Lower lobe of right lung (tissue), 2 donors: ENCODE measurements at regions not wholly inside any gene's neighbourhood (a gene's known extent, or its start where the extent isn't known, plus 50 kb on each side); places are given as distances from the start of the nearest gene placed in this dataset.

Source experiments
- ATAC-seq, 2 donors: fragments of 200-7000 bp; cut with Tn5 transposase; one replicate each; pipeline ENCODE4 v1.9.1; 2020 to 2022; ENCODE audit warnings: mild to moderate bottlenecking in 2 of 2, moderate library complexity in 2 of 2
- DNase-seq: peaks from one replicate; pipeline ENCODE4 v3.0.0-alpha.2; 2020
- H3K27ac ChIP-seq: fragments of 200-600 bp; one replicate; pipeline ENCODE4 v1.8.0; 2022
- H3K27me3 ChIP-seq: fragments of 200-600 bp; one replicate; pipeline ENCODE4 v1.8.0; 2022; ENCODE audit warnings: low read depth
- H3K36me3 ChIP-seq: fragments of 200-600 bp; one replicate; pipeline ENCODE4 v1.8.0; 2022; ENCODE audit warnings: mild to moderate bottlenecking
- H3K4me1 ChIP-seq: fragments of 200-600 bp; one replicate; pipeline ENCODE4 v1.8.0; 2022
- H3K4me3 ChIP-seq: fragments of 200-600 bp; one replicate; pipeline ENCODE4 v1.8.0; 2022; ENCODE audit warnings: mild to moderate bottlenecking
- H3K9me3 ChIP-seq: fragments of 200-600 bp; one replicate; pipeline ENCODE4 v1.8.0; 2022
- CTCF ChIP-seq: fragments of 200-600 bp; IDR thresholded peaks from one replicate; pipeline ENCODE4 v1.8.0; 2022; ENCODE audit warnings: antibody characterized with exemption, mild to moderate bottlenecking
- intact Hi-C: fragments of 100-400 bp; cut with DNase I; formaldehyde crosslinking; loops from one replicate; pipeline ENCODE4 v1.11.0; 2022
- donor health status: DM: no; HTN: yes; CAD: no; lungs with severe emphysema.

- Histone ChIP-seq H3K27me3 (no peaks in the 10 kb centered on the region), H3K4me1 (no peaks in the 10 kb centered on the region), H3K27ac (no peak overlapping the region), H3K36me3 (no peaks in the 10 kb centered on the region), H3K4me3 (no peak overlapping the region), H3K9me3 (no peaks in the 10 kb centered on the region)
- TF ChIP-seq CTCF: no peak
- DNase-seq (no peak), ATAC-seq (no peak)
- intact Hi-C loops: no loop called here
These were observed 57.5 kb upstream of the USPL1 start for GRCh38 chr13:30560212-30560611.

DNA sequence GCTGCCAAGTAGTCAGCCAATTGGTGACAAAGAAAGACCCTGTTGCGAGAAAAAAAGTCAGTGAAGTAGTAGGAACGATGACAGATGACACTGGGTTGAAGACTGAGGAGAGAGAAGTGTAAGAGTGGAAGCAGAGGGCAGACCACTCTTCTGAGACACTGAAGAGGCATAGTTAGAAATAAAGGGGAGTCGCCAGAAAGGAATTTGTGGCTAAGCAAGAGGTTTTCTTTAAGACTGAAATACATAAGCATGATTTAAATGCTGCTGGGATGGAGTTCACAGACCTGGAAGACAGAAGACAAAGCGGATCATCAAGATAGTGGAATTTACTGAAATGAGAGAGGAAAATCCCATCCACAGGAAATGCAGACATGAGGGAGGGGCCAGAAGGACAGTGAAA lies 56.2 kb upstream of the USPL1 start:
- no peak for TF ChIP-seq CTCF
- Histone ChIP-seq H3K27me3 (no peaks in the 10 kb centered on the region), H3K9me3 (no peaks in the 10 kb centered on the region), H3K36me3 (no peaks in the 10 kb centered on the region), H3K27ac (no peak overlapping the region), H3K4me3 (no peak overlapping the region), H3K4me1 (no peaks in the 10 kb centered on the region)
- intact Hi-C loops: no loop called here
- ATAC-seq (no peak), DNase-seq (no peak)

DNA sequence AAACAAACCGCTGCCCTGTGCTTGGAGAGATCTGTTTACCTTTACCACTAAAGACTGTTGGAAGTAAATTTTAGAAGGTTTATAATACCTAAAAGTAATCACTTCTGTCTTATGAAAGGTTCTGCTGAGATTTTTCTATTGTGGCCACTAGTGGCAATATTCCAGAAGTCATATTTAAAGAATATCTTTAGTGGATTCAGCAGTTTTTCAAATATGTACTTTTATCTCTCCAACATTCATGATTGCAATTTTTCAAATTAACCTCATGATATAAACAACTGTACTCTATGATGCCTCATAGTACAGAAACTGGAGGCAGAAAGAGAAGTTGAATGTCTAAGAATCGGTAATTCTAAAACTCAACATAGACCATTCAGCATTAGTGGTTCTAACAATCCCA lies 53.2 kb upstream of the USPL1 start:
- no peaks in the 10 kb centered on the region for H3K4me1 ChIP-seq
- no peak overlapping the region for H3K4me3 ChIP-seq
- intact Hi-C loops: no loop called here
- no peak for TF ChIP-seq CTCF
- H3K9me3 ChIP-seq: no peaks in the 10 kb centered on the region
- no peaks in the 10 kb centered on the region for H3K27me3 ChIP-seq
- H3K27ac ChIP-seq: no peak overlapping the region
- DNase-seq (no peak), ATAC-seq (no peak)
- no peaks in the 10 kb centered on the region for H3K36me3 ChIP-seq

GRCh38 chr13:30565658-30566057 lies 52.1 kb upstream of the USPL1 start:
- ATAC-seq (no peak), DNase-seq (no peak)
- H3K27ac ChIP-seq: no peak overlapping the region
- no peak overlapping the region for H3K4me3 ChIP-seq
- no peaks in the 10 kb centered on the region for H3K9me3 ChIP-seq
- no peaks in the 10 kb centered on the region for H3K4me1 ChIP-seq
- H3K36me3 ChIP-seq: no peaks in the 10 kb centered on the region
- no peak for TF ChIP-seq CTCF
- intact Hi-C loops: no loop called here
- no peaks in the 10 kb centered on the region for H3K27me3 ChIP-seq

DNA sequence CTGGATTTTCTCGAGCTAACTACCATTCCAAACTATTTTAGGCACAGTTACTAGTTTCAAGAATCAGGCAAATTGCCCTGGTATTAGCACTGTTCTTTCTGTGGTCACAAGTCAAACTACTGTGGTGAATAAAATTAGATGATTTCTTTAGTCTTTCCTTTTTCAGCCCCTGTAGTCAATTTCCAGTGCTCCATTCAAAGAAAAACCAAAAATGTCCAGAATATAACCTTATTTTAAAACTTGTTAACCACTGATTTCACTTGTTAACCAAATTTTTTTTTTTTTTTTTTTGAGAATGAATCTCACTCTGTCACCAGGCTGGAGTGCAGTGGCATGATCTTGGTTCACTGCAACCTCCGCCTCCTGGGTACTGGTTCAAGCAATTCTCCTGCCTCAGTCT lies 50.6 kb upstream of the USPL1 start:
- H3K27me3 ChIP-seq: no peaks in the 10 kb centered on the region
- H3K4me3 ChIP-seq: no peak overlapping the region
- H3K9me3 ChIP-seq: no peaks in the 10 kb centered on the region
- no peaks in the 10 kb centered on the region for H3K36me3 ChIP-seq
- DNase-seq (no peak), ATAC-seq (no peak)
- TF ChIP-seq CTCF: no peak
- H3K4me1 ChIP-seq: peaks cover 3% of the 10 kb centered on the region
- intact Hi-C loops: no loop called here
- no peak overlapping the region for H3K27ac ChIP-seq
